DND-41 (cell line): ENCODE measurements at regions not wholly inside any gene's neighbourhood (a gene's known extent, or its start where the extent isn't known, plus 50 kb on each side); places are given as distances from the start of the nearest gene placed in this dataset.
"Not testable (repeated sequence)": the region's sequence is repeated elsewhere in the genome, so short reads cannot be mapped to it uniquely, and the experiment has no call there.

Source experiments
- EZH2 ChIP-seq: IDR thresholded peaks from 3 replicates; pipeline ENCODE4 v1.6.1; 2012; ENCODE audit warnings: borderline replicate concordance, low read depth, mild to moderate bottlenecking, moderate library complexity, low read length, inconsistent platforms; ENCODE audit not compliant: severe bottlenecking
- TF ChIP-seq, protein P1 (sequence below): IDR thresholded peaks from 2 replicates; pipeline ENCODE4 v1.5.1; 2012; ENCODE audit warnings: borderline replicate concordance, low read length, moderate library complexity, mild to moderate bottlenecking; ENCODE audit not compliant: poor library complexity, severe bottlenecking; ENCODE audit errors: extremely low read depth

DNA sequence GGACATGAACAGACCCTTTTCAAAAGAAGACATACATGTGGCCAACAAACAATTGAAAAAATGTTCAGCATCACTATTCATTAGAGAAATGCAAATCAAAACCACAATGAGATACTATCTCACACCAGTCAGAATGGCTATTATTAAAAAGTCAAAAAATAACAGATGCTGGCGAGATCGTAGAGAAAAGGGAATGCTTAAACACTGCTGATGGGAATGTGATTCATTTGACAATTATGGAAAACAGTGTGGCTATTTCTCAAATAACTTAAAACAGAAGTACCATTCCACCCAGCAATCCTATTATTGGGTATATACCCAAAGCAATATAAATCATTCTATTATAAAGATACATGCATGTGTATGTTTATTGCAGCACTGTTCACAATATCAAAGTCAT, 281.8 kb upstream of the CDH5 start:
- TF ChIP-seq, protein P1, sequence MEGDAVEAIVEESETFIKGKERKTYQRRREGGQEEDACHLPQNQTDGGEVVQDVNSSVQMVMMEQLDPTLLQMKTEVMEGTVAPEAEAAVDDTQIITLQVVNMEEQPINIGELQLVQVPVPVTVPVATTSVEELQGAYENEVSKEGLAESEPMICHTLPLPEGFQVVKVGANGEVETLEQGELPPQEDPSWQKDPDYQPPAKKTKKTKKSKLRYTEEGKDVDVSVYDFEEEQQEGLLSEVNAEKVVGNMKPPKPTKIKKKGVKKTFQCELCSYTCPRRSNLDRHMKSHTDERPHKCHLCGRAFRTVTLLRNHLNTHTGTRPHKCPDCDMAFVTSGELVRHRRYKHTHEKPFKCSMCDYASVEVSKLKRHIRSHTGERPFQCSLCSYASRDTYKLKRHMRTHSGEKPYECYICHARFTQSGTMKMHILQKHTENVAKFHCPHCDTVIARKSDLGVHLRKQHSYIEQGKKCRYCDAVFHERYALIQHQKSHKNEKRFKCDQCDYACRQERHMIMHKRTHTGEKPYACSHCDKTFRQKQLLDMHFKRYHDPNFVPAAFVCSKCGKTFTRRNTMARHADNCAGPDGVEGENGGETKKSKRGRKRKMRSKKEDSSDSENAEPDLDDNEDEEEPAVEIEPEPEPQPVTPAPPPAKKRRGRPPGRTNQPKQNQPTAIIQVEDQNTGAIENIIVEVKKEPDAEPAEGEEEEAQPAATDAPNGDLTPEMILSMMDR = not testable (repeated sequence)
- not testable (repeated sequence) for TF ChIP-seq EZH2
